Astrocyte (in vitro differentiated cells and primary cell): ENCODE measurements at regions not wholly inside any gene's neighbourhood (a gene's known extent, or its start where the extent isn't known, plus 50 kb on each side); places are given as distances from the start of the nearest gene placed in this dataset.

Source experiments
- CTCF ChIP-seq: IDR thresholded peaks from 2 replicates; pipeline ENCODE4 v1.5.1; 2011; ENCODE audit warnings: low read depth, mild to moderate bottlenecking, inconsistent platforms, low read length, moderate library complexity; ENCODE audit not compliant: insufficient read depth
- EZH2 ChIP-seq: IDR thresholded peaks from 2 replicates; pipeline ENCODE4 v1.6.1; 2012; ENCODE audit warnings: mild to moderate bottlenecking, low read length, inconsistent platforms; ENCODE audit not compliant: insufficient read depth

- TF ChIP-seq CTCF, result no peak
- no peak for TF ChIP-seq EZH2
These were observed 75.0 kb upstream of the MSX2 start for GRCh38 chr5:174649391-174649790.
